ENCODE measurements at regions not wholly inside any gene's neighbourhood (a gene's known extent, or its start where the extent isn't known, plus 50 kb on each side); places are given as distances from the start of the nearest gene placed in this dataset.

DNA sequence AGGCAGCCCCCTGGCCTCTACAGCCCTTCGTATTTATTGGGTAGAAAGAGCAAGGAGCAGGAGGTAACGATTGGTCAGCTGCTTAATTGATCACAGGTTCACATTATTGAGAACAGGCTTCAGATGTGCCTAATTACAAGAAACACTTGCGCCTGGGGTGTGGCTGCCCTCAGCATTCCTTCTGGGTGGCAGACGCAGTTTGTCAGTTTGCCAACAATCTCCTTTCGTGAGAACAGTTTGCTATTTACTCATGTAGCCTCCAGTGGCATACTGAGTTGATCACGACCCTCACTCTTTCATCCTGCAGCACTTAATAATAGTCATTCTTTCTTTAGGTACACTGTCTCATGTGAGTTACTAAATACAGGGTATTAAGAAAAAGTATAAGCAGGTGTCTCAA is 985.6 kb downstream of the SLITRK5 start:
- TF ChIP-seq EP300 (IDR thresholded peaks at IDR 0.05), result no peak
- TF ChIP-seq, protein P1, sequence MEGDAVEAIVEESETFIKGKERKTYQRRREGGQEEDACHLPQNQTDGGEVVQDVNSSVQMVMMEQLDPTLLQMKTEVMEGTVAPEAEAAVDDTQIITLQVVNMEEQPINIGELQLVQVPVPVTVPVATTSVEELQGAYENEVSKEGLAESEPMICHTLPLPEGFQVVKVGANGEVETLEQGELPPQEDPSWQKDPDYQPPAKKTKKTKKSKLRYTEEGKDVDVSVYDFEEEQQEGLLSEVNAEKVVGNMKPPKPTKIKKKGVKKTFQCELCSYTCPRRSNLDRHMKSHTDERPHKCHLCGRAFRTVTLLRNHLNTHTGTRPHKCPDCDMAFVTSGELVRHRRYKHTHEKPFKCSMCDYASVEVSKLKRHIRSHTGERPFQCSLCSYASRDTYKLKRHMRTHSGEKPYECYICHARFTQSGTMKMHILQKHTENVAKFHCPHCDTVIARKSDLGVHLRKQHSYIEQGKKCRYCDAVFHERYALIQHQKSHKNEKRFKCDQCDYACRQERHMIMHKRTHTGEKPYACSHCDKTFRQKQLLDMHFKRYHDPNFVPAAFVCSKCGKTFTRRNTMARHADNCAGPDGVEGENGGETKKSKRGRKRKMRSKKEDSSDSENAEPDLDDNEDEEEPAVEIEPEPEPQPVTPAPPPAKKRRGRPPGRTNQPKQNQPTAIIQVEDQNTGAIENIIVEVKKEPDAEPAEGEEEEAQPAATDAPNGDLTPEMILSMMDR (IDR thresholded peaks at IDR 0.05), result no peak

Measured in gastroesophageal sphincter (tissue), 3 donors.